ENCODE measurements at regions not wholly inside any gene's neighbourhood (a gene's known extent, or its start where the extent isn't known, plus 50 kb on each side); places are given as distances from the start of the nearest gene placed in this dataset.
"Not testable (repeated sequence)": the region's sequence is repeated elsewhere in the genome, so short reads cannot be mapped to it uniquely, and the experiment has no call there.

DNA sequence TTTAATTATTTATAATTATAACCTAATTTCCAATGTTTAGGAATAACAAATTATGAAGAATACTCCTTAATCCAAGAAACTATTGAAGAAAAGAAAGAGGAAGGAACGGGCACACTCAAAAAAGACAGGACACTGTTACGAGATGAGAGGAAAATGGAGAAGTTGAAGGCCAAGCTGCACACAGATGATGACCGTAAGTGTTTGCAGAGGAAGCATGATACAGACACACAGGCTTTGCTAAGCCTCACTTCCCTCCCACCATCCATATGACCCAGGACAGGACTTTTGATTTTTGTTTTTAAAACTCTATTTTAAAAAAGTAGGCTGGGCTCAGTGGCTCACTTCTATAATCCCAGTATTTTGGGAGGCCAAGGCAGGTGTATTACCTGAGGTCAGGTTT is 389.4 kb upstream of the TPM1 start:
- DNase-seq, result no peak

DNA sequence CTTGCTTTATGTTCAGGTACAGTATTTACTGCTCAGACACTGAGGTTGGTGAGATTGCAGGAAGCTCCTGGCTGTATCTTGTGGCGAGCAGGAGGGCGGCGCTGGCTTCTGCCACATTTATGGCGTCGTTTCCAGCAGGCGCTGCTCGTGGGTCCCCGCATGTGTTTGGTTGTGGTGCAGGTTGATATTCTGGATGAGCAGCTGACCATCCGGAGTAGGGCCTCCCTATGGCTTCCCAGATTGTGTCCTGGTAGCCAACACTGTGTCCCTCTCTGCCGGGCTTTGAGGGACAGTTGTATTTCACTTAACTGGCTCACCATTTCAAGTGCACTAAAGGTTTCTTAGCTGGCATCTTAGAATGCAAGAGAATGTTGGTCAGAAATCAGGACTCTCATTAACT is 386.5 kb upstream of the TPM1 start:
- no peak for DNase-seq

DNA sequence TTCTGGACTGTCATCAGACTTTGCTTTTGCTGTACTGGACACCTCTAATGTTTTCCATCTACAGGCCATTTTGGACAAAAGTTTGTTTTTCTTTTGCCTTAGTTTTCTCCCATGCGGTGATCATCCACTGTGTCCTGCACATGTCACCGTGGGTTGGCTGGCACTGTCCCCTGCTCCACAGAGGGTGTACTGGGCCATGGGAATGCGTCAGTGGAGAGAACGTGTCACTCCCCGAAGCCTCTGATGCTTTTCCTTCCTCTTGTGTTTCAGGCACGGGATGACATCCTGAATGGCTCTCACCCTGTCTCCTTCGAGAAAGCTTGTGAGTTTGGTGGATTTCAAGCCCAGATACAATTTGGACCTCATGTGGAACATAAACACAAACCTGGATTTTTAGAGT is 385.0 kb upstream of the TPM1 start:
- not testable (repeated sequence) for DNase-seq

DNA sequence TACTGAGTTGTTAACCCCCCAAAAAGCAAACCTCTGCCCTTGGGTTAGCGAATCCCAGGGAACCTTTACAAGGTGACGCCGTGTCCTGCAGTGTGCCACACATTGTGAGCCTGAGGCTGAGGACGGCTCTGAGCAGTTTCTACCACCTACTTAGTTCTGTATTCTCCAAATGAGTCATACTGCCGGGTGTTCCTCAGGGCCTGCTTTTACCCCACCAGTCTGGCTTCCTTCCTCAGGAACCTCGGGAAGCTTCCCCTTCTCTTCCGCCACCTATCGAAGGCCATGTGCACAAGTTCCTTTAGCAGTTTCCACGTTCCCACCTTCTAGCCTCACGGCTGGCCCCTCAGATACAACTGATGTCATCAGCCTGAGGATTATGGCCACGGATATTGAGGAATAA is 384.0 kb upstream of the TPM1 start:
- DNase-seq, result no peak

DNA sequence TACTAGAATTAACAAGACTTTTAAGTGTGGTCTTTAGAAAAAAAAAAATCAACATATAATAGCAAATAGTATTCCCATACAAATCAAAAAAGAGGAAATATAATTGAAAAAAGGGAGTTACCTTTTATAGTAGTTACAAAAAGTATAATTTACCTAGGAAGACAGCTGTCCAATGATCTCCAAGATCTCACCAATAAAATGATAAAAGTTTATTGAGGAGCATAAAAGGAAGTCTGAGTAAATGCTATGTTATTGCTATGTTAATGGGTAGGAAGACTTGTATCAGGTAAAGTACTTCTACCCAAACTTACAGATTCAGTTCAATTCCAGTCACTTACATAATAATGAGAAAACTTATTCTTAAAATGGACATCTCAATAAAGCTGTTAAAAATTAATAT is 379.0 kb upstream of the TPM1 start:
- DNase-seq, result no peak

DNA sequence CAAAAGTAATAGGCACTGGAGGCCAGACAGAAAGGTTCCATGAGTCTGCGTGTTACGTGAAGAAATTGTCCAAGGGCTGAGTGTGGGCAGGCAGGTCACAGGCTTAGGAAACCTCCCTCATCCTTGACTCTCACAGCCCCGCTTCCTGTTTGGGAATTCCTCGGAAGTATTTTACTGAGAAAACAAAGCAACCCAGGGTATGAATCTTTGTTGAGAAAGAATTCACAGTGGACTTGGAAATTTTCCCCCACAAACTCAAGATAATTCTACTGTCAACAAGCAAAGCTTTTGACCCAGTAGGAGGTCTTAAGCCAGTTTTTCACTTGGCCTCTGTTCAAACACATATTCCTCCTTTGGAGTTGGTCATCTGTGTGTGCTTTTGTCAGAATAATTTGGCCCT is 377.1 kb upstream of the TPM1 start:
- DNase-seq, result no peak

DNA sequence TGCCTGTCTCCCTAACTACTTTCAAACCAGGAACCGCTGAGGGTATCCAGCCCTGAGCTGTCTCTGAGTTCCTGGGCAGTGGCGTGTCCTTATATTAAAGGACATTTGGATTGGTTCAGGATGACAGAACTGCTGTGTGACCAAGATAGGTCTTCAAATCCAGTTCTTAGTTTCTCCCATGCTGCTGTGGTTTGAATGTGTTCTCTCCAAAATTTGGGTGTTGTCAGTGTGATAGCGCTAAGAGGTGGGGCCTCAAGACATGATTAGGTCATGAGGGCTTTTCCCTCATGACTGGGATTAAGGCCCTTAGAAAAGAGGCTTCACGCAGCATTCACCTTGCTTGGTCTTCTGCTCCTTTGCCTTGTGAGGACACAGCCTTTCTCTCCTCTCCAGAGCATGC is 376.5 kb upstream of the TPM1 start:
- no peak for DNase-seq

DNA sequence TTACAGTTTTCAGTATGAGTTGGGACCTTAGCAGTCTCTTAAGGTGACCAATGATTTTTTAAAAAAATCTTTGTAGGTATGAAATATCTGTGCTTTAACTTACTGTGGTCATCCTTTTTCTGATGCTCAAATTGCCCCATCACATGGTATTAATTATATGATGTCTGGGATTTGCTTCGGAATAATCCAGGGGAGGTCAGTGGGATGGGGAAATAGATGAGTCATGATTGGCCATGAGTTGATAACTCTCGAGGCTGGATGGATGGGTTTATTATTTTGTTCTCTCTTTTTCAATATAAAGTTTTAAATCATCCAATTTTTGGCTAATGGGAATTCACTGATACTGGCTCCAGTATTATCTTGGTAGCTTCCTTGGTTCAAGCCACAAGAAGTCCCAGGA is 370.3 kb upstream of the TPM1 start:
- no peak for DNase-seq

DNA sequence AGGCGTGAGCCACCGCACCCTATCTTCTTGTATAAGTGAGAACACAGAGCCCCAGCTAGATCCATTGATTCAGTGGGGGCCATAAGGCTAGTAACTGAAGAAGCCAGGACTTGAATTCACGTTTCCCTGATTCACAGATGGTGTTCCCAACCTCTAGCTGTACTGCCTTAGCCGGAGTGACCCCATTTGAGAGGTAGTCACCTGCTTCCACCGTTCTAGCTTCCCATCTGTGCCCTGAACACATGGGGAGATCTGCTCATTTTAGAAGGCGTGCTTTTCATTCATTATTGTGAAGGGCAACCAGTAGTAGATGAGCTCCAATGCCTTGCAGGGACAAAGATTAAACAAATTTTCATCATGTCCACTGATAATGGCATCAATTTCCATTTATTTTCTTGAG is 365.7 kb upstream of the TPM1 start:
- DNase-seq, result no peak

DNA sequence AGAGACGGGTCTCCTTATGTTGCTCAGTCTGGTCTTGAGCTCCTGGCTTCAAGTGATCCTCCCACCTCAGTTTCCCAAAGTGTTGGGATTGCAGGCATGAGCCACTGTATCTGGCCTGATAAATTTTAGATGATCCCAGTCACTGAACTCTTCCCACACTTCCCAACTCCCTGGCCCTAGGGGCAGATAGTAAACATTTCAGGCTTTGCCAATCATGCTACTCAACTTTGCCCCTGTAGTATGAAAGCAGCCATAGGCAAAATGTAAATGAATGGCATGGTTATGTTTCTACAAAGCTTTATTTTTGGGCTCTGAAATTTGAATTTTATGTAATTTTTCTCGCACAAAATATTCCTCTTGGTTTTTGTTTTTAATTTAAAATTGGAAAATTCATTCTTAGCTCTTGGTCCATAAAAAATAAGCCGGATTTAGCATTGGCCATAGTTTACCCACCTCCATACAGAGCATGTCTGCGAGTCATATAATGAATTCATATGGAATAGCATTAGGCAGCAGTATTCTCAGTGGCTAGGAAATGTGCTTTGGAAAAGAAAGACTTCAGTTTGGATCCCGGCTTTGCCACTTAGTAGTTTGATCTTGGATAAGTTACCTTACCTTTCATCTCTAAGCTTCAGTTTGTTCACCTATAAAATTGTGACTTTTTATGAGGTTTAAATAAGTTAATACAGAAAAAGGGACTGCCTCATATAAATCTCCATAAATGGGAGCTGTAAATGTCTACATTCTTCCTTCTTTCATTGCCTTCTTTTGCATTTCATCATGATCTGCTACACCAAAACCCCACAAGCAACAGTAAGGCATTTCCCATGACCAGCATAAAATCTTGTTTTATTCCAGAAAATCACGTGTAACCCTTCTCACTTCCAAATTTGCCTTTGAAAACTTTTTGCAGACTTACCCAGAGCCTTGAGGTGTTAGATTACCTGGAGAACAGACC is 360.3 kb upstream of the TPM1 start:
- DNase-seq, result no peak

DNA sequence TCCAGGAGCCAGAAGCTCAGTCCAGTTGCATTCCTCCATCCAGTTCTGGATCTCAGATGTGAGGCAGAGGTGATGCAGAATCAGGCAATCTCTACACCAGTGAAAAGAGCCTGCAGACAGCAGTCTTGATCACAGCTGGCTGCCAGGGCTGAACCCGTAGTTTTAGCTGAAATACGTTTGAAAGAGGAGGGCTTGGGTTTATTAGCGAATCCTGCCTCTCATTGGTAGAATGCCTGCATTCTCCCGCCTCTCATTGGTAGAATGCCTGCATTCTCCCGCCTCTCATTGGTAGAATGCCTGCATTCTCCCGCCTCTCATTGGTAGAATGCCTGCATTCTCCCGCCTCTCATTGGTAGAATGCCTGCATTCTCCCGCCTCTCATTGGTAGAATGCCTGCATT is 359.4 kb upstream of the TPM1 start:
- not testable (repeated sequence) for DNase-seq

DNA sequence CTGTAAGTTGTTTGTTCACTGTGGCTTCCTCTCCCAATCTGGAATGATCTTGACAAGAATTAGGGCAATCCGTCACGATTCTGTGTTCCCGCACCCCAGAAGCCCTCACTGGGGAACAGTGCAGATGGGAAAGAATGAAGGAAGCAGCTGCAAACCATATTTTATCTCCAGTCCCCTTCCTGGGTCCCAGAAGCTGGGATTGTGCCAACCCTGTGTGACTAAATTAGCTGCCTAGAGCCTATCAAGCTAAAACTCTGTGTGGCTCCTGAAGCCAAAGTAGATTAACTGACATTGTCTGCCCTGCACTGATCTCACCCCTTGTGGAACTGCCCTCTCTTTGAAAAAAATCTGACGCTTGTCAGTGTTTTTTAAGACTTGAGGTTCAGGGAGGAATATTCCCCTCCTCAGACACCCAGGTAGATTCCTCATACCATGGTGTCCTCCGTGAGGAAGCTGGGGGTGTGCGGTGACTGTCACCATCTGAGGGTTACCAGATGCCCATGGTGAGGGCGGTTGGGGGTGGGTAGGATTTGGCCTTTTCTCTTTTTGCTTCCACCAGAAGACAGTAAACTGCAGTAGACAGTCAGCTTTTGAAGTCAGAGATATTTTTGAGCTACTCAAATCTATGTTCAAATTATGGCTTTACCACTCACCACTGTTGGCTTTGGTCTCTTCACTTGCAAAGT is 358.3 kb upstream of the TPM1 start:
- no peak for DNase-seq

DNA sequence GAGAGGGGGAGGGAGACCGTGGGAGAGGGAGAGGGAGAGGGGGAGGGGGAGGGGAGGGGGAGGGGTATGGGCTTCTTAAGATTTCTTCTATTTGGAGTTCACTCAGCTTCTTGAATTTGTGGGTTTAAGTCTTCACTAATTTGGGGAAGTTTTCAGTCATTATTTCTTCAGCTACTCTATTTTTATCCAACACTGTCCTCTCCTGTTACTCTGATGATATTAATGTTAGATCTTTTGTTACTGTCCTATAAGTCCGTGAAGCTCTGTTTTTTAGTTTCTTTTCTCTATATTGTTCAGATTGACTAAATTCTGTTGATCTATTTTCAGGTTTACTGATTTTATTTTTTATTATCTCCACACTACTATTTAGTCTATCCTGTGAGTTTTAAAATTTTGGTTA is 351.5 kb upstream of the TPM1 start:
- no peak for DNase-seq

DNA sequence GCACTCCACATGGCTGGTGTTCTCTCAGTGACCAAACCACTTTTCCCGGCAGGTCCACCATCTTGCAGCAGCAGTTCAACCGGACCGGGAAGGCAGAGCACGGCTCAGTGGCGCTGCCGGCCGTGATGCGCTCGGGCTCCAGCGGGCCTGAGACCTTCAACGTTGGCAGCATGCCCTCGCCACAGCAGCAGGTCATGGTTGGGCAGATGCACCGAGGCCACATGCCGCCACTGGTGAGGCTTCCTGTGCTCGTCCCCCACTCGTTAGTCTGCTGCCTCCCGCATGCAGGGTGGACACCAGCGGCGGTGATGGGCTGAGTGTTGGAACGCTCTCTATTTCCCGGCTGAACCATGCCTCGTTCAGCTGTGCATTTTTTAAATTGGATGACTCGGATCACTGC is 344.9 kb upstream of the TPM1 start:
- no peak for DNase-seq

DNA sequence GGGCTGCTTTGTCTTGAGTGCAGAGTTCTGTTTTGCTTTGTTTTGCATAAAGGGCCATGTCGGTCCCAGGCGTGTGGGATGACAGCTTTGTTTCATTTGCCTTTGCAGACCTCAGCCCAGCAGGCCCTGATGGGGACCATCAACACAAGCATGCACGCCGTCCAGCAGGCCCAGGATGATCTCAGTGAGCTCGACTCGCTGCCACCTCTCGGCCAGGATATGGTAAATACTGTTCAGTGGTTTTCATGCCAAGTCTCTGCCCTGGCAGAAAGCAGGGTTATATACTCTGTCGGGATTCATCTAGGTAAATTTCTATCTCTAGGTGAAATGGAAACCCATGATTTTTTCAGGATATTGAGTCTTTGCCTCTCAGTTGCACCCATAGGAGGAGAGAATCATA is 343.9 kb upstream of the TPM1 start:
- no peak for DNase-seq

DNA sequence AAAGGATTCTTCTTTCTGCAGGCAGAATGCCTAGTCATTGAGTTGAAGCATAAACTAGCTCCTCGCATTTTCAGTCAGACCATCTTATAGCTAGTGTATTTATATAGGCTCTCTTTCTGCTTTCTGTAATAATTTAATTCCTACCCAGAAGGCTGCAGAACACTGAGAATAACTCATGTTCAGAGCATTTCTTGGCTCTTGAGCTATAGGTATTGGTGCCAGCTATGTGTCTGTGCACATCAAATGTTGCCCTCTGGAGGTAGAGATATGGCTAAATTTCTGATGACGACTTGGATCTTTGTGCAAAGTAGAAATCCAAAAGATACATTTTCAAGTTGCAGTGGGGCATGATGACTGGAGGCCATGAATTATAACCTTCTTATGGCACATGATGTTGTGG is 336.2 kb upstream of the TPM1 start:
- no peak for DNase-seq

DNA sequence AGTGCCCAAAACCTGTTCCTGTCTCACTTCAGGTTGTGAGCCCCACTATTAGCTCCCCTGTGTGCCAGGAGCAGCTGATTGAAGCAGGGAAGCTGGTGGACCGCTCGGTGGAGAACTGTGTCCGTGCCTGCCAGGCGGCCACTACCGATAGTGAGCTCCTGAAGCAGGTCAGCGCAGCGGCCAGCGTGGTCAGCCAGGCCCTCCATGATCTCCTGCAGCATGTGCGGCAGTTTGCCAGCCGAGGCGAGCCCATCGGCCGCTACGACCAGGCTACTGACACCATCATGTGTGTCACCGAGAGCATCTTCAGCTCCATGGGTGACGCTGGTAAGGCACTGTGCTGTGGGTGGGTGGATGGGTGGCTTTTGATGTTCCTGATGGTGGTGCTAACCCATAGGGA is 334.1 kb upstream of the TPM1 start:
- DNase-seq, result no peak

DNA sequence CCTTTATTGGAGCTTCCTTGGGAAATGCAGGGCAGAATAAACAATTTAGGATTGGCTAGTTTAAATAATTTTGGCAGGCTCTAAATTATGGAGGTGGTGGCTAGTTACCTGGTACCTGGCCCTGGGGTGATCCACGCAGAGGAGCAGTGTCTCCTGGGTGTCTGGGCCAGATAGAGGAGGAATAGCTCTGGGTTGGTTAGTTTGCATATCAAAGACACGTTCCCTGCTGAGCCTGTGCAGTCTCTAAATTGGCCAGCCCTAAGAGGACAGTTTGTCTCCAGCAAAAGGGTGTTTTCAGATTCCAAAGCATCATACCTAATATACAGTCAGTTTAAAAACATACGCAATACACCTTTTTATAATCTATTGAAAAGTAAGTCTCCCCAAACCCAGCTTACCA is 333.3 kb upstream of the TPM1 start:
- no peak for DNase-seq

DNA sequence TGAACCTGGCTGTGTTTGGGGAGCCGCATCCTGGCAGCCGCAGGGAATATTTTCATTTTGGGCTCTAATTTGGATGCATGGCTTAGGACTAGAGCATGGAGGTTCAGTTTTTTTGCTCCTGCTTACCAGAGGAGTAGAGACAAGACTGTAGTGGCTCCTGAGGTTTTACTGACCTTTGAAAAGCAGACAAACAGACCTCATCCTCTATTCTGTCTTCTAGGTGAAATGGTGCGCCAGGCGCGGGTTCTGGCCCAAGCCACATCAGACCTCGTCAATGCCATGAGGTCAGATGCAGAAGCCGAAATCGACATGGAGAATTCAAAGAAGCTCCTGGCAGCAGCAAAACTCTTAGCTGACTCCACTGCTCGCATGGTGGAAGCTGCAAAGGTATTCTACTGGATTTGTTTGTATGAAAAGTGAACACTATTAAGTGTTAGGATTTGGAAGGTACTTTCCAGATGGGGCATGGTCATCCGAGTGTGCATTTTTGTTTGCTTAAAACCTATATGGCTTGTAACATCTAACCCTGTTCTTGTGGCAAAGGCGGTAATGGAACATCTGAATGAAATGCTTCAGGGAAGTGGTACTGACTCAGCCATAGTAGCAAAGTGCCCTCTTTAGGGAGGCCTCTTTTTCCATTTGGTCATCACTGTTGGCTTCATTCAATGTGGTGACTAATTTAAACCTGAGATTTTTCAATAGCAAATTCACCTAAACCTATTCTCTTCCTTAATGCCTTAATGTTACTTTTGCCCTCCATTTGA is 330.7 kb upstream of the TPM1 start:
- DNase-seq, result no peak

DNA sequence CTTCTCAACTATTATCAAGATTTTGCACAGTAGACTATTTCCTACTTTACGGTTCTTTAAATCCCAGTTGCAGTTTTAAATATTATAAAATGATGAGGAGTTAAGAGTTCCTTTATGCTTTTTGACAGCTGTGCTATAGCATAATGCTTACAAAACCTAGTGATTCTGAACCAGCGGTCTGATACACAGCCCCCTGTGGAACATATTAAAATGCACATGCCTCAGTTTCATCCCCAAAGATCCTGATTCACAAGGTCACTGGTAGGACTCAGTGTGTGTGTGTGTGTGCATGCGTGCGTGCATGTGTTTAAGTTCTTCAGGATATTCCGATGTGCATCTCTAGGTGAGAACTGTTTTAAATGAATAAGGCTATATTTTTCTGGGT is 330.1 kb upstream of the TPM1 start:
- no peak for DNase-seq

DNA sequence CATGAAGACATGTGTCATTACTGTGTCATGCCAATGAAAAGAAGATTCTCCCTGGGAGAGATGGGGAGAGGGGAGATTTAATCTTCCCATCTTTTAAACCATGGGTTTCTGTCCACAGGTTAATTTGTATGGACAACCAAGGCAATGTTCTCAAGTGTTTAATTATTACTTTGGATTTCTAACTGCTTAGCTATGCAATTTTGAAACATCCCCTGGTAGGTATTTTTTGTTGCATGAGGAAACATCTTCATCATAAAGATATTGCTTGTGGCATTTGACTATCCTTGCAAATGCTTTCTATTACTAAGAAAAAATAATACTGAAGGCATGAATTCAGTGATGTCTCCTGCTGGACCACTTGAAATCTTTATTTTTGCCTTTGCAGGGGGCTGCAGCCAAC is 326.6 kb upstream of the TPM1 start:
- DNase-seq, result no peak

DNA sequence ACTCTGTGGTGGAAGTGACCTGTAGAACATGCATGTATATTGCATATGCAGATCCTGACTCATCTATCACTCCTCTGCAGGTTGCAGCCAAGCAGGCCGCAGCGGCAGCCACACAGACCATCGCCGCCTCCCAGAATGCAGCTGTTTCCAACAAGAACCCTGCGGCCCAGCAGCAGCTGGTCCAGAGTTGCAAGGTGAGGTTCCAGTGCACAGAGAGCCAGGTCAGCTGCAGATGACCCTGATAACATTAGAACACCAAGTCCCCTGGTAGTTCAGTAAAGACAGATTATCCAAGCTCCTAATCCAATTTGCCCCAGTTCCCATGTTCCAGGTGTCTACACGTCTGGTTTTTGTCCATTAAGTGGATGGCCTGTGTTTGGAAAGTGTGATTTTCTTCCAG is 325.1 kb upstream of the TPM1 start:
- DNase-seq, result no peak

DNA sequence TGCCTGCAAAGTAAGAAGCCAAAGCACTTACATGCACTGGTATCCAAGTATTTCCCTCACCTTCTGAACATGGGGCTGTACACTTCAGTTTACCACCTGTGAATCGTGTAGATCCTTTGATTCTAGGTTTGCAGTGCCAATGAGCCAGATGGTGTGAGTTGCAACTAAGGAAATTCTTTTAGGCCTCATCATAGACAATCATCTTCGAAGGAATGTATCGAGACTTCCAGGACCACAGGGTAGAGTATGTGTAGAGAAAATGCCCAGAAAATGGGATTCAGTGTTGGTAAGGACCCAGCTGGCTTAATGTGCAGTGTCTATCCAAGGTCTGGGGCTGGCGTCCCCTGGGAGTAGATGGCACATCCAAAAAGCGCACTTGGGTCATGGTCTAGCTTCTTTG is 323.2 kb upstream of the TPM1 start:
- DNase-seq, result no peak

DNA sequence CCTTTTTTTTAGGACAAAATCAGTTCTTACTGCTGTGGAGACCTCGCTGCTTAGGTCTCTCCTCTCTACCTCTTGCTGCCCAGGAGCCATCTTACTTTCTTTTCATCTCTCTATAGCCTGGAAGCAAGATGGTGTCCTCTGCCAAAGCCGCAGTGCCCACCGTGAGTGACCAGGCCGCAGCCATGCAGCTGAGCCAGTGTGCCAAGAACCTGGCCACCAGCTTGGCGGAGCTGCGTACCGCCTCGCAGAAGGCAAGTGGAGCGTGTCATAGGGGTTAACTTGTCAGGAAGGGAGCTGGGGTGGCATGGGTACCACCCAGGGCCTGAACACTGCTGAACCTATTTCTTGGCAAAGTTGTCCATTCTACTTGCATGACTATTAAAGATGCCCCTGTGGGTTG is 320.3 kb upstream of the TPM1 start:
- no peak for DNase-seq
